Ammon's horn (tissue), 1 donor: ENCODE measurements at regions not wholly inside any gene's neighbourhood (a gene's known extent, or its start where the extent isn't known, plus 50 kb on each side); places are given as distances from the start of the nearest gene placed in this dataset.

ENCODE experiments used
- DNase-seq: peaks from one replicate; pipeline ENCODE4 v3.0.0-alpha.2; 2016; ENCODE audit warnings: low spot score

DNA sequence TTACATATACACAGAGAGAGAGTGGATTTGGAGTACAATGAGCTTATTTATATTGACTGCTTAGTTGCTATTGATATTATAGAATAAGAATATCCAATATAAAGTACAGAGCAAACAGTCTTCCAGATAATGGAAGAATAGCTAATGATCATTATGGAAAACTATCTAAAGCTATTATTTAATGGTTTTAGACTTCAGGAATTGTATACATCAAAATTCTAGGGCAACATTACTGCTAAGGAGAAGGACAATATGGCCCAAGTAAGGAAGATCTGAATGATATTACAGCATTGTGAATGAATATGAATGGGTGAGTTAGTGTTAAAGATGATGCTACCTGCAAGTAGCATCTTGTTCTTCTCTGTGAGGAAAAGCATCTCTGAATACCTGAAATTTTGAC is 604.2 kb upstream of the PCDH20 start:
- DNase-seq: no peak

GRCh38 chr13:62014299-62014698 is 598.6 kb upstream of the PCDH20 start:
- DNase-seq: no peak

GRCh38 chr13:62003452-62003851 is 587.8 kb upstream of the PCDH20 start:
- DNase-seq: no peak

- DNase-seq: no peak
Measured at GRCh38 chr13:61994174-61994573, 578.5 kb upstream of the PCDH20 start.

- no peak for DNase-seq
Measured at GRCh38 chr13:61989978-61990377, 574.3 kb upstream of the PCDH20 start.

GRCh38 chr13:61988810-61989209 is 573.2 kb upstream of the PCDH20 start:
- no peak for DNase-seq

DNA sequence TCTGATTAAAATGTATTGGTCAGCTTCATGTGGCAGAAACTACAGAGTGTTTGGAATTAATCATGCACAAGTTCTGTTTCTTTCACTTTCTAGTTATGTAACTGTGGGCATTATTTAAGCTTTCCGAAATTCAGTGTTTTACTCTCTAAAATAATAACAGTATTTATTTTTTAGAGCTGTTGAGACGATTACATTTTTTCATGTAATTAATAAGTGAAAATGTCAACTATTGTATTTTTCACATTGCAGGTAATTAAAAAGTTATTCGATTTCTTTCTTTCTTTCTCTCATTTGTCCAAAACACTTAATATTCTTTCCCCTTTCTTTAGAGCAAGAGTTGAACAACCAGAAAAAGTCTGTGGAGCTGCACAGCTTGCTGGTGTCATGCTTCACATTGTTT is 559.4 kb upstream of the PCDH20 start:
- DNase-seq: no peak

DNA sequence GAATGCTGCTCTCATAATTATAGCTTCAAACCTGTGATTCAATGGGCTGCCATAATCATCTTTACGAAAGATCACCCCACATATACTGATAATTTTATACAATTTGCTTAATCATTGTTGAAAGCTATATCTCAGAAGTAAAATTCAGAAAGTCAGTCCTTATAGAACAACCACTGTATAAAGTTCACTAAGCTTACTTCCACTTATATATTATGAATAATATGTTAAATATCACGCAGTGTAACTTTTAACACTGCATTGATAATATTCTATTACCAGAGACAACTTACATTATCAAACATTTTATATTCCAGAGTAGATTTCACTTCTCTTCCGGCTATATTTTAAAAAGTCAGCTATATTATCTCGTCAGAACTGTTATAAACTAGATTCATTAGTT is 550.1 kb upstream of the PCDH20 start:
- no peak for DNase-seq

- DNase-seq: no peak
Measured at GRCh38 chr13:61960981-61961380, 545.3 kb upstream of the PCDH20 start.

- peak; percentile 74 for DNase-seq
Measured at GRCh38 chr13:61954092-61954491, 538.4 kb upstream of the PCDH20 start.

DNA sequence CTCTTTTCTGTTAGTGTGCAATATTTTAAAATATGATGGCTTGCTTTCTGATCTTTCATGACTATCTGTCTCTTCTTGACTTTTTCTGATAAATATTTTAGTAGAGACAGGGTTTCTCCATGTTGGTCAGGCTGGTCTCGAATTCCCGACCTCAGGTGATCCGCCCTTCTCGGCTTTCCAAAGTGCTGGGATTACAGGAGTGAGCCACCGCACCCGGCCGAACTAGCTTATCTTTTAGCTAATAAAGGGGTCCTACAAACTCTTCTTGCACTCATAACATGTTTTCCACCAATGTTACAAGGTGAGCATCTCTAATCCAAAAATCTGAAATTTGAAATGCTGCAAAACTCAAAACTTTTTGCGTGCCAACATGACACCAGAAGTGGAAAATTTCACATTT is 535.2 kb upstream of the PCDH20 start:
- no peak for DNase-seq

GRCh38 chr13:61944329-61944929 is 528.8 kb upstream of the PCDH20 start:
- DNase-seq: no peak

DNA sequence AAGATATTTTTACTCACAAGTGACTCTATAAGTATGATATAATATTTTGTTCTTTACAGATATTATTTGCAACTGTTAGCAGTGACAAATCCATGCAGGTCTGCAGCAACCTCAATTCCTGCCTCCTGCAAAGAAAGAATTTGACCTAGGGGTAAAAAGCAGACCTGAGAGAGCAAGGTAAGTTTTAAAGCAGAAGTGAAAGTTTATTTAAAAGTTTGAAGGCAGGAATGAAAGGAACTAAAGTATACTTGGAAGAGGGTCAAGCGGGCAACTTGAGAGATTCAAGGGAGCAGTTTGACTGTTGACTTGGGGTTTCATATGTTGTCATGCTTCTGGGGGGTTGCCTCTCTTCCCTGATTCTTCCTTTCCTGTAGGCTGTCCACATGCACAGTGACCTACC is 520.1 kb upstream of the PCDH20 start:
- no peak for DNase-seq

- no peak for DNase-seq
Measured at GRCh38 chr13:61927648-61928047, 512.0 kb upstream of the PCDH20 start.

DNA sequence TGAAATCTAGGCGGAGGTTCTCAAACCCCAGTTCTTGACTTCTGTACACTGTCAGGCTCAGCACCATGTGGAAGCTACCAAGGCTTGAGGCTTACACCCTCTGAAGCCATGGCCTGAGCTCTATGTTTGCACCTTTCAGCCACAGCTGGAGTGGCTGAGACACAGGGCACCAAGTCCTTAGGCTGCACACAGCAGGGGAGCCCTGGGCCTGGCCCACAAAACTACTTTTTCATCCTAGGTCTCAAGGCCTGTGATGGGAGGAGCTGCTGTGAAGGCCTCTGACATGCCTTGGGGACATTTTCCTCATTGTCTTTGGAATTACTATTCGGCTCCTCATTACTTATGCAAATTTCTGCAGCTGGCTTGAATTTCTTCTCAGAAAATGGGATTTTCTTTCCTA is 503.2 kb upstream of the PCDH20 start:
- no peak for DNase-seq

- no peak for DNase-seq
Measured at GRCh38 chr13:61916483-61916882, 500.8 kb upstream of the PCDH20 start.

DNA sequence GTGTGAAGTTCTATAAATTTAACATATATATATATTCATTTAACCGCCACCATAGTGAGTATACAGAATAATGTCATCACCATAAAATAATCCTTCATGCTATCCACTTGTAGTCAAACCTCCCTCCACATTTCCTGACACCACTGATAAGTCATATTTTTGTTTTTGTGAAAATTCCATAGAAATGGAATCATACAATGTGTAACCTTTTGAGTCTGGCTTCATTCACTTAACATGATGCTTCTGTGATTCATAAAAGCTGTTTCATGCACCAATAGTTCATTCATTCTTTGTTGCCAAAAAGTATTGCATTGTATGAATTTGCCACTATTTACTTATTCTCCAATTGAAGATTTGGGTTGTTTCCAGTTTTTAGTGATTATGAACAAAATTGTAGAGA is 497.5 kb upstream of the PCDH20 start:
- DNase-seq: no peak

- DNase-seq: no peak
Measured at GRCh38 chr13:61908906-61909615, 493.4 kb upstream of the PCDH20 start.

GRCh38 chr13:61905054-61905453 is 489.4 kb upstream of the PCDH20 start:
- no peak for DNase-seq

DNA sequence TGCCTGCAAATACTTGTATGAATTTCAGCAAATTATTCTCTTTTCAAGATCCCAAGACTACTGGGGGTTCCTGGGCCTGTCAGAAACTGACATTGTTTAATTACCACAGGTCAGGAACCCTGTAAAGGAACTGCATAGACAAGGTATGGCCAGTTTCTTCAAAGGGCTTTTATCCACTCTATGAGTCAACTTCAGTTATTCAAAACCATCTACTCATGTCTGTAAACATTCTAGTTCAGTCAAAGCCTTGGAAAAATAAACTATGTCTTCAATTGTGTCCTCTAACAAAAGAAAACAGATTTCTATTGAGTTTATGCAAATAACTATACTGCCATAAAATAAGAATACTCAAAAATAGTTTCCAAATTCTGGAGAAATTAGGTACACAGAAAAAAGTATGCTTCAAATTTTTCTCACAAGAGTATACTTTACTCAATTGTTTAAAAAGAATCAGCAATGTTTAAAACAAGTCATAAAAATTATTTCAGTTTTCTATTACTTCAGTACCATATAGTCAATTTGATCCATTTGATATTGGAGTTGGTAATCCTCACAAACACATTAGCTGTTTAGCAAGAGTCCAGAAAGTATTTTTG is 486.4 kb upstream of the PCDH20 start:
- no peak for DNase-seq

- no peak for DNase-seq
Measured at GRCh38 chr13:61900033-61900432, 484.4 kb upstream of the PCDH20 start.

GRCh38 chr13:61898207-61898606 is 482.6 kb upstream of the PCDH20 start:
- DNase-seq: no peak

- no peak for DNase-seq
Measured at GRCh38 chr13:61891401-61891800, 475.8 kb upstream of the PCDH20 start.

- DNase-seq: no peak
Measured at GRCh38 chr13:61884830-61885229, 469.2 kb upstream of the PCDH20 start.
